ENCODE measurements at regions not wholly inside any gene's neighbourhood (a gene's known extent, or its start where the extent isn't known, plus 50 kb on each side); places are given as distances from the start of the nearest gene placed in this dataset.

DNA sequence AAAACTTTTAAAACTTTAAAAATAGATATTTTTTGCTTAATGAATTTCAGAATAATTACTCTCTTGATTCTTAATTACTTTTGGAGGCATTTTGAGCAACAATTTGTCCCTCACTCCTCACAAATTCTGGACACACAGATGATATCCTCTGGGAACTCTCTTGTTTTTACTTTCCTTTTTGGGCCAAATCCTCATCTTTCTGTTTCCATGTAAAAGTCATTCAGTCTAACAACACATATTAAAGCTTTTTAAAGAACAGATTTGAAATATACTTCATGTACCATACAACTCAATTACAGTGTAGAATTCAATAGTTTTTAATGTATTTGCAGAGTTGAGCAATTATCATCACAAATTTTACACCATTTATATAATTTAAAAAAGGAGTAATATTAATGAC, 983.1 kb downstream of the STIM2 start:
- DNase-seq (ENCODE audit: insufficient read length) (no peak), FAIRE-seq (no peak)
- TF ChIP-seq TAF1 (IDR thresholded peaks at IDR 0.05; ENCODE audit: borderline replicate concordance, low read depth, low read length) = no peak
- no peak for TF ChIP-seq POLR2AphosphoS5 (IDR thresholded peaks at IDR 0.05; ENCODE audit: low read depth, low read length)
- TF ChIP-seq POLR2A (IDR thresholded peaks at IDR 0.05; ENCODE audit: low read depth, low read length) = no peak

DNA sequence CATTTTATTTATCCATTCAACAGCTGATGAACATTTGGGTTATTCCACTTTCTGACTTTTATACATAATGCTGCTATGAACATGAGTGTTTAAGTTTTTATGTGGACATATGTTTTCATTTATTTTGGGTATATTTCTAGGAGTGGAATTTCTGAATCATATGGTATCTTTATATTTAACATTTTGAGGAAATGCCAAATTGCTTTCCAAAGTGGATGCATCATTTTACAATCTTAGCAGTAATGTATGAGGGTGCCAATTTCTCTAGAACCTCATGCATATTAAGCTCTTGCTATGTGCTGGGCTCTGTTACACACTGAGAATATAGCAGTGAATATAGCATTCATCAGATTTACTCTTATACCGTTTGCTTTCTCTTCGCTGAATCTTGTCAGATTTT, 983.7 kb downstream of the STIM2 start:
- no peak for TF ChIP-seq TAF1 (IDR thresholded peaks at IDR 0.05; ENCODE audit: borderline replicate concordance, low read depth, low read length)
- no peak for TF ChIP-seq POLR2A (IDR thresholded peaks at IDR 0.05; ENCODE audit: low read depth, low read length)
- TF ChIP-seq POLR2AphosphoS5 (IDR thresholded peaks at IDR 0.05; ENCODE audit: low read depth, low read length) = no peak
- no peak for DNase-seq (ENCODE audit: insufficient read length)
- FAIRE-seq = no peak

DNA sequence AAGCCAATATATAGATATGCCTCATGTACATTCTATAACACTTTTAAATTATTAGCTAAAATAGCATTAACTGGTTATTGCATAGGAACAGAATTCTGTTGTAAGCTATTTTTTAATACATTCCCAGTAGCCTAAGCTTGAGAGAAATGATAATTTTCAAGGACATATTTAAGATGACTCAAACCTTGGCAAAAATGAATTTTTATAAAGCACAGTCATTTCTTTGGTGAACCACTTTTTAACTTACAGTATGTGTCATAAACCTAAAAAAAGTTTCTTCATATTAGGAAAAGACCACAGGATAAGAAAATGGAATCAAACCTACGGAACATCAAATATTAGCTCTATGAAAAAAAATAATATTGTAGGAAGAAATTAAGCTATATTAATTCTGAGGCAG, 986.3 kb downstream of the STIM2 start:
- FAIRE-seq = no peak
- TF ChIP-seq POLR2A (IDR thresholded peaks at IDR 0.05; ENCODE audit: low read depth, low read length) (no peak), TAF1 (IDR thresholded peaks at IDR 0.05; ENCODE audit: borderline replicate concordance, low read depth, low read length) (no peak), POLR2AphosphoS5 (IDR thresholded peaks at IDR 0.05; ENCODE audit: low read depth, low read length) (no peak)

DNA sequence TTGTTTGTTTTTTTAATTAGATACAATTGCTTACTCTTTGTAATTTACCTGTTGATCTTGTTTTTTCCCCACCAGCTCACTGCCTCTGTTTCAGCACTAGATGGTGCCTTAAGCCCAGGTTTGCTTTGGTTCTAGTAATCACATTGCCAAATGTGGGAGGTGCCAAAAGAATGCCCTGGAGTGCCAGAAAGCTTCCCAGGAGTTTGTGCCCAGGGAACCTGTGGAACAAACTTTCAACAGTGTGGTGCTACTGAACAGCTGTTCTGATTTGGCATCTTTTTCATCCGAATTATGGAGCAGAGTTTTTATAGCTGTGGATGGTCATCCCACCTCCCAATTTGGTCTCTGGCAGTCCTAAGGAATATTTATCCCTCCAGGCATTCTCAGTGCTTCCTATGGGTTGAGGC, 1000.7 kb downstream of the STIM2 start:
- TF ChIP-seq POLR2A (IDR thresholded peaks at IDR 0.05; ENCODE audit: low read depth, low read length) (no peak), TAF1 (IDR thresholded peaks at IDR 0.05; ENCODE audit: borderline replicate concordance, low read depth, low read length) (no peak), POLR2AphosphoS5 (IDR thresholded peaks at IDR 0.05; ENCODE audit: low read depth, low read length) (no peak)
- no peak for FAIRE-seq
- DNase-seq (ENCODE audit: insufficient read length) = no peak

More for the DNA sequence above, 986.3 kb downstream of the STIM2 start:
- no peak for DNase-seq (ENCODE audit: insufficient read length)

DNA sequence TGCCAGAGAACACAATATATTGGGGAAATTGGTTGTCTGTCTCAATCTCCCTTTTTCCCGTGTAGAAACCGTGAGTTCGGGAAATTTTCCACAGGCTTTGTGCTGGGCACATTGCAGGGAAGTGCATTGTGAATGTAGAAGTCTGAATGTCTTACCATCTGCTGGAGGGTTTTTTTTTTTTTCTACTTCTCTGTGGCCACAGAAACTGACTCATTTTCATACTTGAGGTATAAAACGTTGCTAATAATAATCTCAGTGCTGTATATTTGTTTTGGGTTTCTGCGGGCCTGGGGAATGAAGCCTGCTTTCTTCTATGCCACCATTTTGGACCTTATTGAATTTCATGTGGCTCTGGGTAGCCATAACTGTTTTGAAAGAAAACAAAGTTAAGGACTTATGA, 1001.2 kb downstream of the STIM2 start:
- TF ChIP-seq TAF1 (IDR thresholded peaks at IDR 0.05; ENCODE audit: borderline replicate concordance, low read depth, low read length) (no peak), POLR2A (IDR thresholded peaks at IDR 0.05; ENCODE audit: low read depth, low read length) (no peak)
- DNase-seq (ENCODE audit: insufficient read length) = no peak
- FAIRE-seq = no peak

DNA sequence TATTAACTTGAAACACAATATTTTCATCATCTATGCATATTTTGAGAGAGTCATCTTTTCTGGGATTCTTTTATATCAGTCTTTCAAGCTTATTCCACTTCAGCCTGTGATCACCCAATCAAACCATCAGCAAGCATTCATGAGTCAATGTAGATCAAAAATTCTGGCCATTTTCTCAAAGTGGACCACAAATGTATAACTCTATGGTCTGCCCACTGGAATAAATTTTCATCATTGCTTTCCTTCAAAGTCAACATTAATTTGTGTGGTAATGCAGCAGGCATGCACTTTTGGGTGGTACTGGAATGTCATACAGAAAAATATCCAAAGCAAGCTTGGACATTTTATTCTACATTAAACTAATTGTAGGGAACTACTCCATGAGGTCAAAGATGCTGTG, 1013.0 kb downstream of the STIM2 start:
- TF ChIP-seq POLR2AphosphoS5 (IDR thresholded peaks at IDR 0.05; ENCODE audit: low read depth, low read length) = no peak
- TF ChIP-seq POLR2A (IDR thresholded peaks at IDR 0.05; ENCODE audit: low read depth, low read length) = no peak
- TF ChIP-seq TAF1 (IDR thresholded peaks at IDR 0.05; ENCODE audit: borderline replicate concordance, low read depth, low read length) = no peak
- FAIRE-seq = no peak
- DNase-seq (ENCODE audit: insufficient read length) = no peak

DNA sequence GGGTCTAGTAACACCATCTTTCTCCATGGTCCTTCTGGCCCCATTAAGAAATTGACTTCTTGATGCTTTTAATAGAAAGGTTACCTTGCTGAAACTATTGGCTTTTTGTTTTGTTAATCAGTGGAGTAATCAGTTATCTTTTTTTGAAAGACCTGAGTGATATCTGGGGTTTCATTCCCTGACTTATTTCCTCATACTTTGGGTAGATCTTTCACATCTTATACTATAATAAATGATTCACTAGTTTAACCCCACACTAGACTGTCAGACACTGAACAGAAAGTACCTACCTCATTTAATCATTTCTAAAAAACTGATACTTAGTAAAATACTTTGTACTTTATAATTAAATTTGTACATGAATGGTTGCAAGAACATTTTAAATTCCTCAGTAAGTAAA, 1021.1 kb downstream of the STIM2 start:
- DNase-seq (ENCODE audit: insufficient read length) (no peak), FAIRE-seq (no peak)
- TF ChIP-seq POLR2AphosphoS5 (IDR thresholded peaks at IDR 0.05; ENCODE audit: low read depth, low read length) (no peak), TAF1 (IDR thresholded peaks at IDR 0.05; ENCODE audit: borderline replicate concordance, low read depth, low read length) (no peak), POLR2A (IDR thresholded peaks at IDR 0.05; ENCODE audit: low read depth, low read length) (no peak)

DNA sequence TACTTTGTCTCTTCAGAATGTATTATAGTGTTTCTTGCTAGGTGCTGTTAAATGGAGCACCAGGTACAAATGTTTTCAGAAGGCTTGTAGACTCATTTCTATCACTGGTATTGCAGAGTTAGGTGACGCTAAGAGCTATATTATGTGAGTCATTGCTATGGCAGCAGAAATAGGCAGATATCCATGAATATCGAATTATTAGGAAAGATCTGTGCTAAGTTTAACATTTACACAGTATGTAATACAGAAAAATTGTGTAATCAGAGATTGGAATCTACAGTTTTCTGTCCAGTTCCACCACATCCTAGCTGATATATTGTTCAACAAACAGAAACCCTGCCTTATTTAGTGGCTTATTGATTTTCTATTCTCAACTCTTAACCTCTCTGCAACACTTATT, 1025.5 kb downstream of the STIM2 start:
- FAIRE-seq (no peak), DNase-seq (ENCODE audit: insufficient read length) (no peak)
- TF ChIP-seq POLR2AphosphoS5 (IDR thresholded peaks at IDR 0.05; ENCODE audit: low read depth, low read length) (no peak), TAF1 (IDR thresholded peaks at IDR 0.05; ENCODE audit: borderline replicate concordance, low read depth, low read length) (no peak), POLR2A (IDR thresholded peaks at IDR 0.05; ENCODE audit: low read depth, low read length) (no peak)

DNA sequence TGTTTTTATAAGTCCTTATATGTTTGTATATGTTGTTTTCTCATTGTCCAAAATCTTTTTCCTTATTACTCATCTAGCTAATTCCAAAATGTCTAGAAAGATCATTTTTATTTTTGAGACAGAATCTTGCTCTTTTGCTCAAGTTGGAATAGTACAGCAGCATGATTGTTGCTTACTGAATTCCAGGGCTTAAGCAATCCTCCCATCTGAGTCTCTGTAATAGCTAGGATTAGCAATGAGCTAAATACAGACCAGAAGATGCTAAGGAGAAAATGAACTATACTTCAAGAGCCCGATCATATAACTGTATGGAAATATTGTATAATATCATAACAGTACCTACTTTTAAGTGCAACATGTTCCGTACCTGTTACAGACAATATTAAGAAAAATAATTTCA, 1027.0 kb downstream of the STIM2 start:
- TF ChIP-seq POLR2A (IDR thresholded peaks at IDR 0.05; ENCODE audit: low read depth, low read length) = no peak
- no peak for TF ChIP-seq TAF1 (IDR thresholded peaks at IDR 0.05; ENCODE audit: borderline replicate concordance, low read depth, low read length)
- TF ChIP-seq POLR2AphosphoS5 (IDR thresholded peaks at IDR 0.05; ENCODE audit: low read depth, low read length) = no peak
- FAIRE-seq = no peak
- no peak for DNase-seq (ENCODE audit: insufficient read length)

DNA sequence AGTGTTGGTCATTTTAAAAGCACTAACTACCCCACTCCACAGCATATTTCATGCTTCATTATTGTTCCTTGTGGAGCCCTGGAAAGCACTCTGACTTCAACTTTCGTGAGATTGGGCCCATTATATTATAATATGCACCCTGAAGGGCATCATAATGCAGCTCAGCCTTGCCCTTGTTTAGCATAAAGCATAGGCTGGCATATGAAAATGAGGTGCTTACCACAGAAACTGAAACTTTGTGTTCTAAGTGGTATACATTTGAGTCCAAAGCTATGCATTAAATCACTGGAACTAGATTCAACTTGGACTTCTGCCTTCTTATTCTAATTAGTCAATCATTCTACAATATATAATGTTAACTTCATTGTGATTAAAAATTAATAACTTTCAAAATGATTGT, 1027.9 kb downstream of the STIM2 start:
- FAIRE-seq (no peak), DNase-seq (ENCODE audit: insufficient read length) (no peak)

DNA sequence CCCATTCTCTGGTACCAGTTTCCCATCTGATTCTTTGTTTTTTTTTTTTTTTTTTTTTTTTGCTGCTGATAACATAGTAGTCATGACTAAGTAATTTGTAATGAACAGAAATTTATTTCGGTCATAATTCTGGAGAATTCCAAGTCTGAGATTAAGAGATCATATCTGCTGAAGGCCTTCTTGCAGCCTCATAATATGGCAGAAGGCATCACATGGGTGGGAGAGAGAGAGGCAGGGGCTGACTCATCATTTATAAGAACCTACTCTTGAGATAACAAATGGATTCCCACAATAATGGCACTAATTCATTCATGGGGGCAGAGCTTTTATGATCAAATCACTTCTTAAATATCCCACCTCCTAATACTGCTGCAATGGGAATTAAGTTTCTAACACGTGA, 1034.3 kb downstream of the STIM2 start:
- no peak for FAIRE-seq
- TF ChIP-seq TAF1 (IDR thresholded peaks at IDR 0.05; ENCODE audit: borderline replicate concordance, low read depth, low read length) = no peak
- TF ChIP-seq POLR2AphosphoS5 (IDR thresholded peaks at IDR 0.05; ENCODE audit: low read depth, low read length) = no peak
- no peak for TF ChIP-seq POLR2A (IDR thresholded peaks at IDR 0.05; ENCODE audit: low read depth, low read length)
- no peak for DNase-seq (ENCODE audit: insufficient read length)

More for the DNA sequence above, 1027.9 kb downstream of the STIM2 start:
- TF ChIP-seq POLR2A (IDR thresholded peaks at IDR 0.05; ENCODE audit: low read depth, low read length) = no peak
- no peak for TF ChIP-seq POLR2AphosphoS5 (IDR thresholded peaks at IDR 0.05; ENCODE audit: low read depth, low read length)
- no peak for TF ChIP-seq TAF1 (IDR thresholded peaks at IDR 0.05; ENCODE audit: borderline replicate concordance, low read depth, low read length)

DNA sequence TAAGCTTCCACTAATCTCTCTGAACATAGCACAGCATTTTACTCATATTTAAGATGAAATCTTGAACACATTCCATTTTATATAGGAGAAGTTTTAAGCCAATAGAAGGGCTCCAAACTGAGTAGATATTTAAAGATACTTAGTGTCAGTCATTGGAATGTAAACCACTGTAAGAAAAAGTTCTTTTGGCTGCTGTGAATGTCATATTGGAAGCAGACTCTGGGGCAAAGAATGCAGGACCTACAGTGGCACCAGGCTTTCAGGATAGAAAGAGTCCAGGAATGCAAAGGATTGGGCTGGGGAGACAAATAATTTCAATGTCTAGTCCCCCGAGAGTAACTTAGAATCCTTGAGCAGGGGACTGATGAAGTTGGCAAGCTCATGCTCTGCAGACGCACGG, 1047.7 kb downstream of the STIM2 start:
- FAIRE-seq = no peak
- no peak for DNase-seq (ENCODE audit: insufficient read length)
- TF ChIP-seq POLR2A (IDR thresholded peaks at IDR 0.05; ENCODE audit: low read depth, low read length) = no peak
- TF ChIP-seq TAF1 (IDR thresholded peaks at IDR 0.05; ENCODE audit: borderline replicate concordance, low read depth, low read length) = no peak
- no peak for TF ChIP-seq POLR2AphosphoS5 (IDR thresholded peaks at IDR 0.05; ENCODE audit: low read depth, low read length)

DNA sequence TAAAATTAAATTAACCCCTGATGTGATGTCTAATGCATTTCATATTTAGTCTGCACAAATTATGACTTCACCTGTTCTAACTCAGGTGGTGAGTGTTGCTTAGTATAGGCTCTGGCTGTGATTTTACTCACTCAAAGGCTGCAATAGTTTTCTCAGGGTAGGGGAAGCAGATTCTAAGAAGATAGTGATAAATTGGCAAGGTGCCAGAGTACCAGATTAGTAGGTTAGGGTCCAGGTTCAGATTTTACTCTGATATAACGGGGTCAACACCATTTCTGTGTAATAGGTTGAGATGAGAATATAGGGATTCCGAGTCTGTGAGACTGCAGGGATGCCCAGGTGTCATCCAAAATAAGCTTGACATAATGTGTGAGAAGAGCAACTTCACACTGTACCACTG, 1049.6 kb downstream of the STIM2 start:
- FAIRE-seq (no peak), DNase-seq (ENCODE audit: insufficient read length) (no peak)
- TF ChIP-seq POLR2A (IDR thresholded peaks at IDR 0.05; ENCODE audit: low read depth, low read length) (no peak), TAF1 (IDR thresholded peaks at IDR 0.05; ENCODE audit: borderline replicate concordance, low read depth, low read length) (no peak), POLR2AphosphoS5 (IDR thresholded peaks at IDR 0.05; ENCODE audit: low read depth, low read length) (no peak)
